NOMO-1 (cell line): ENCODE measurements at regions not wholly inside any gene's neighbourhood (a gene's known extent, or its start where the extent isn't known, plus 50 kb on each side); places are given as distances from the start of the nearest gene placed in this dataset.

Experiments
- DNase-seq, 2 experiments: peaks; one replicate each; lab custom pipeline; 2025; ENCODE audit not compliant: unreplicated experiment in 2 of 2; lab: John Stamatoyannopoulos, UW

DNA sequence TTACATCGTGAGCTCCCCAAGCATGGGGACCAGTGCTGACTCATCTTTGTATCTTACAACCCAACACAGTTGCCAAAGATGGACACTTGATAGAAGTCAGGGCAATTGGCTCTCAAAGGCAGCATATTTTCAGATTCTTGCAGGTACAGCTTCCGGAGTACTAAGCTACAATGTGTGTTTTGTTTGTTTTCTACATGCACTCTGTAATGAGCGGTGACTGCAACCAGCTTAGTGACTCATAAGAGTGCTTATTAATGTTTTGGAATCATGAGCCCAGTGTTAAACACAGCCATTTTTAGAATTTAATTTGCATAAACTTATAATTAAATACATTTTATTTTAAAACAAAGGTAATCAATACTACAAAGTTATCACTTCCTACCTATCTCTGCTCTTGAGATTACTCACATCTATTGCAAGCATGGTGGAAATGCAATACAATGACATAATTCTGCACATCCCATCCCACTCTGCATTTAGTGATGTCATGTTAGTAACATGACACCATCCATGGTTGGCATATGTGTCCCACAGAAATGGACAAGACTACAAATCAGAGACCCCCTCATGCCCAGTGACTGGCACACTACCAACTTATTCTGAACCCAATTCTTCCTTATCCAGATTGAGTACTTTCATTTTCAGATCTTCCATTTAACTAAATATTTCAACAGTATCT is 399.8 kb upstream of the ST6GAL2 start:
- no peak for DNase-seq

DNA sequence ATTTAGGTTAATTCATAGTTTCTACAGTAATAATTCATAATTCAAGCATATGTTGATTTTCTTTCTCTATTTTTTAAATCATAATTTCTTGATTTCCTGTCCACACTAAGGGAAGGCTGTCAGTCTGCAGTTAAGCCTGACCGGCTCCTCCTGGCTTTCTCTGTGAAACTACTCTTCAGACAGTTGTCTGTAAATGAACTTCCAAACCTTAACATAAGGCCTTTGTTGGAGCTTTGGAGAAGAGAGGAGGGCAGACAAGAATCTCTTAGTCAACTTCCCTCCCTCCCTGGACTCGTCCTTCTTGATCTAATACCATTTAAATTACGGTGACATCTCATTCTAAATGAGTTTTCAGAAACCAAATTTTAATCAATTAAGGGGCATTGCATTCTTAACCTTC is 404.1 kb upstream of the ST6GAL2 start:
- DNase-seq, result no peak

DNA sequence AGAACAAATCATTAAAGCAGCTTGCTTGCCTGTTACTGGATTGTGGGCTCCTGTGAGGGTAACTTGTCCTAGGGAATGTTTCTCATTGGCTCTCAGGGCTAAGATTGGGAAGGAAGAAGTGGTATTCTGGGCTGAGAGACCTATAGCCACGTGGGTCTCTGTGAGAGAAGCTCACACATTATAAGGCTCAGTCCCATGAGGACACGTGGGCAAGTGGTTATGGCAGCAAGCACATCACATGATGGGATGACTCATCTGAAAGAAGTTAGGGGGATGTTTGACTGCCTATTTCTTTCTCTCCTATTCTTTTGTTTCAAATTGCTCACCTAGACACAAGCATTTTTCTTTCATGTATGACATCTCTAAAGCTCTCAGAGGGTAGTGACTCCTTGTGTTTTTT is 418.0 kb upstream of the ST6GAL2 start:
- no peak for DNase-seq

DNA sequence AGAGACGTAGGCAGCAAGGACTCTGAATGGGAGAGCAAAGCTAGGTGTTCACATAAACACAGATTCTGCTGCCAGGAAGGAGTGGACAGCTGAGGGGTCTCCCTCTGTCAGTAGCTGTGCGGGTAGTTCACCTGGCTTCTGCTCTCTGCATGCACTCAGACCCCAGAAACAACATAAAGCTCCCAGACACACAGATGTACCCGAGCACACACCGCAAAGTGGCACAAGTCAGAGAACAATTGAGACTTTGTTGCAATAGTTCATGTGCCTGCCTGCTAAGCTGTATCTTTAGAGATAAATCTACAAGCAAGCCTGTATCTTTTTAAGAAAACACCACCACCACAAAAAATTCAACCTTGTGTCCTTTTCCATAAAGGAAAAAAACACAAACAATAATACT is 420.0 kb upstream of the ST6GAL2 start:
- no peak for DNase-seq

DNA sequence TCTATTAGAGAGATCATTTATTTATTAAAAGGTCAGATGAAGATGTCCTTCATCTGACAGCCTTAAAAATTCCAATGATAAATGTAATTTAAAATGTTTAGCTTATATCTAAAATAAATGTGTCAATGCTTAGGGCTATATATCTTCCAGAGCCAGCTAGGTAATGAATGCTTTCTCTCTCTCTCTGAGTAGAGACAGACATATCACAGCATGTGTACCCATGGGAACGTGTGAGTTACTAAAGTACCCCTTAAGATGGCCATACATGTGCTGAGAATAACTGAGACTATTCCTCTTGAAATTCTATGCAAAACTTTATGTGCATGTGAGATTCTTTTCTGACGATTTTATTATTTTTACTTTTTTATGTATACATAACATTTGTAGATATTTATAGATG is 420.9 kb upstream of the ST6GAL2 start:
- no peak for DNase-seq

DNA sequence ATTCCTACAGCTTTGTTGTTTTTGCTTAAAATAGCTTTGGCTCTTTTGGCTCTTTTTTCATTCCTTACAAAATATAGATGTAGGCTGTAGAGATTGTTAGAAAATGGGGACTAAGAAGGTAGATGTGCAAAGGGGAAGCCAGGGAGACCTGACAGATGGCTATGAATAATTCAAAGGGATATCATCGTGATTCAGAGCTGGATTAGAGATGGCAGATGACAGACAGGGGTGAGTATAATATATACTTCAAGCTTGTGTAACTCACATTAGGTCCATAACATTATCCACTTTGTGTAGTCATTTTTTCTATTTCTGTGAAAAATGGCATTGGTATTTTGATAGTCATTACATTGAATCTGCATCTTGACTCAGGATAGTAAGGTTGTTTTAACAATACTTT is 422.9 kb upstream of the ST6GAL2 start:
- DNase-seq, result no peak

DNA sequence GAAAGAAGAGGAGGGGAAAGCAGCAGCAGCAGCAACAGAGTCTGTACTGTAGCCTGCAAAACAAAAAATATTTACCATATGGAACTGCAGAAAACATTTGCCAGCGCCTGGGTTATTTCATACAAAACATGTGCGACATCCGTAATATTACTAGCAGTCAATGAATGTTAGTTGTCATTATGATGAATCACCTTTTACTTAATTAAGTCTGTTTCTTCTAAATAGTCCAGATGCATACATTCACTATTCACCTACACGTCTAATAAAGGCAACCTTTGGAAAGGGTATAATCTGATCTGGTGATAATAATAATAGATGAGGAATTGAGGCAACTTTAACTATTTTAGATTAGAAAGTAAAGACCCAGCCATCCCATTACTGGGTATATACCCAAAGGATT is 426.3 kb upstream of the ST6GAL2 start:
- DNase-seq, result no peak

DNA sequence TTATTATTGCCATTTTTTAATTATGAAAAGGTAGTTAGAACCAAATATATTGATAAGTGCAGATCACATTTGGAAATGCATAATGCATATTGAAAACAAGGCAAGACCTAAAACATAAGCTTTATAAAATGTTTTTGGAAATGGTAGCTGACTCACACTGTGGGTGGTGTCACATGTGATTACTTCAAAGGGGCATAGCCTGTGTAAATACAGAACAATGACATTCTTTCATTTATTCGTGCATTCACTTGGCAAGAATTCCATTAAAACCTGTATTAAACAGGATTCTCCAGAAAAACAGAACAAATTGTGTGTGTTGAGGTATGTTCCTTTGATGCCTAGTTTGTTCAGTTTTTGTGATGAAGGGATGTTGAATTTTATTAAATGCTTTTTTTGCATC is 427.3 kb upstream of the ST6GAL2 start:
- DNase-seq, result no peak

DNA sequence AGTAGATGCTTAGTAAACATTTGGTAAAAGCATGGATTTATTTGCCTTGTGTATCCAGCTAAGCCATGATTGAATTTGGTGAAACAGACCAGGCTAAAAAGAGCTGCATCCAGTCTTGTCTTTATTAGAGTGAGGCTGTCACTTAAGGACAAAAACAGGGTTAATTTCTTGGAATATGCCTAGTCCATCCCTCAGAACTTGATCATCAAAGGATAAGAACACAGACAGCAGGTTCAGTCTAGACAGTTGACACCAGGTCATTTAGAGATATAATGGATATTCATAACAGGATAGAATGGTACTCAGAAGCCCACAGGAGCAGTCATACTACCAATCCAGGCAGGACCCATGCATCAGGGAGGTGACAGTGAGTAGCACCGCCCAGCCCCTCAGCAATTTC is 434.9 kb upstream of the ST6GAL2 start:
- DNase-seq, result no peak

DNA sequence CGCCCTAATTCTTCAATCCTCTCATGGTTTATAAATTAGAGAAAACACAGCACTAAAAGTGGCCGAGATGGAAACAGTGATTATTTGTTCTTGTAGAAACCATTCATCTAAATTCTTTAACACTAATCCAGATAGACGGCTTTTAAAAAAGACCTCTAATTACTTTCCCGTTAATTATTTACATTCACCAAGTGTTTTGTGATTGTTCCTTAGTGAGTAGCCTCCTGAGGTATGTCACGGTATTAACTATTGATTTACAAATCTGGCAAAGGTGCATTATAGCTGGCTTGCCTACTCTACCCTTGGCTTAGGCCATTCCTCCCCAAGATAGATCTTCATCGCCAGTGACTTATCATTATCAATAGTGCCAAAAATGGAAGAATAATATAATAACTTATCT is 436.4 kb upstream of the ST6GAL2 start:
- no peak for DNase-seq

DNA sequence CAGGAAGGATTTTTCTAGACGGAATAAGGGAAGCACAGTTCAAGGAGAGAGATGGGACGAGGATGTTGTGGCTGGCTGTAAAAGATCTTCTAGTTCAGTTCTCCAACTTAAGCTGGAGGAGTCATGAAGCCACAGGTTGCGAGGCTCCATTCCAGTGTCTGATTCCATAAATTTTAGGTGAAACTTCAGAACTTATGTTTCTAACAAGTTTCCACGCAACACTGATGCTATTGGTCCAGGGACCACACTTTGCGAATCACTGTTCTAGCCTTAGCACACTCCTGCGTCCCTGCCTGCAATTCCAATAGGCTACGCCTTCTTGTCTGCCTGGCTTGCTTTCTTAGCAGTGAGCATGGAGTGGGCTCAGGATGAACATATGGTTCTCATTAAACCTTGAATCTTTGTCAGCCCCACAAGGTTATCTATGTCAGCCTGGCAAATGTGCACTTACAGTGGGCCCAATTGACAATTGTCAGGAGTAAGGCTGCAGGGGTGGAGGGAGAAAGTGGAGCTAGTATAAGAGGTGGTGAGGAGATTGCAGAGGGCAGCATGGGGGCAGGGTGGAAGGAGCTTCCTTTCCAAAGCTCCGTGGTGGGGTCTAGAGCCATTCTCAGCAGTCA is 438.1 kb upstream of the ST6GAL2 start:
- DNase-seq, result no peak

DNA sequence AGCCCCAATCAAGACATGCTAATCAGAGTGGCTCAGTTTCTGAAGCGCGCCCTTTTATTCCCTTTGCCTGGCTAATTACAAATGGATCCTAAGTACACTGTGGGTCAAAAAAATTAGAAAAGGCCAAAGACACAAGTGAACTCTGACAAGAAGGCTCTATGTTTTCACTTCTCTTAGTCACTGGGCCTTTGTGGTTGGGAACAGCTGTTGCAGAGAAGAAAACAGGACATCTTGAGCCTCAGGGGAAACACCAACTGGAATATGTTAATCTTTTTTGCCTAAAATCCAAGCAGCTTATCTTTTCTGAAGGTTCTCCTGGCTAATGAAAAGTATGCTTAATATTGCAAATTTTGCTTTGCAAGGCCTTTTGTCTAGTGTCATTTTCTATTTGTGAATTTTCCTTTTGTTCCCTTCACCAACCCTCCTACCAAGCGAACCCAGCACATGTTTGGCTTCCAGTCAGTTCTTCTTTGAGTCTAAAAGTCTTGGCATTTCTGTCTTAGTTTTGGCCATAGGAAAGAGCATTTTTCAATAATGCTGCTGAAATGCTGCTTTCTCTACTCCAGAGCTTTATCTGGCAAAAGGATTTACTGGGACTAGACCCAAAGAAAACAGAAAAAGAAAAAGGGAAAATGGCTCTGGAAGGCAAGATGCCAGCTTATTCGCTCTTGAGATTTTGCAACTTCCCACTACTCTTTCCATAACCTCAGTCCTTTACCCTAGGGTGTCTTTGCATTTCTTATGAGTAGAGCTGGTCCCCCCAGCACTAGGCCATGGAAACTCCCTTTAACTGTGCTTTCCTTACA is 440.2 kb upstream of the ST6GAL2 start:
- no peak for DNase-seq

DNA sequence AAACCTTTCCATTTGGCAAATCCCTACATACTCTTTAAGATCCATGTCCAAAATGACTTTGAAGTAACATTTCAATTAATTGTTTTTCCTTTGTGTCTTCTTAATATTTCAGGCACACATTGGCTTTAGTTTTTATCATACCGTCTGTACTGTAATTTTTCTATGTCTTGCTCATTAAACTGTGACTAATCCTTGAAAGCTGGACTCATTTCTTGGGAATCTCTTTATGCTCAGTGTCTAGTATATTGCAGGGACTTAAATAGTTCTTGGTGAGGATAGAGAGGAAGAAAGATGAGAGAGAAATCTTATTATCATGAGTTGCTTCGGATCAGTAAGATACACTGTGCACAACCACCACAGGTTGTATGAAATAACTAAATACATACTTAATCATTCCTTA is 448.3 kb upstream of the ST6GAL2 start:
- no peak for DNase-seq

DNA sequence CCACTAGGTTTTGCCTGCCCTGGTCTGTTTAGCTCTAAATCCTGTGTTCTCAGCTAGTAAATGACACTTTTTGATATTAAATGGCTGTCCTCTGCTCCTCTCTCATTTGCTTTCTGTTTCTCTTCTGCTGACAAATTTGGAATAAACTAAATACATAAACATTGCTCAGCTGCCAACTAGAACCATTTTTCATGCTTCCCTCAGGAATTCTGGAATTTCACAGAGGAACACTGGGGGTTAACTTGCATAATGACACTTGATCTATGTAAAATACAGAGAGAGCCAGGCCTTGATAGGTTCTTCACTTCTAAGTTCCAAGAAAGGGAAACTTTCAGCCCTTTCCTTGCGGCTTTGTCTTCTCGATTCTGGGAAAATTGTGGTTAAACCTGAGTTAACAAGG is 450.6 kb upstream of the ST6GAL2 start:
- no peak for DNase-seq

DNA sequence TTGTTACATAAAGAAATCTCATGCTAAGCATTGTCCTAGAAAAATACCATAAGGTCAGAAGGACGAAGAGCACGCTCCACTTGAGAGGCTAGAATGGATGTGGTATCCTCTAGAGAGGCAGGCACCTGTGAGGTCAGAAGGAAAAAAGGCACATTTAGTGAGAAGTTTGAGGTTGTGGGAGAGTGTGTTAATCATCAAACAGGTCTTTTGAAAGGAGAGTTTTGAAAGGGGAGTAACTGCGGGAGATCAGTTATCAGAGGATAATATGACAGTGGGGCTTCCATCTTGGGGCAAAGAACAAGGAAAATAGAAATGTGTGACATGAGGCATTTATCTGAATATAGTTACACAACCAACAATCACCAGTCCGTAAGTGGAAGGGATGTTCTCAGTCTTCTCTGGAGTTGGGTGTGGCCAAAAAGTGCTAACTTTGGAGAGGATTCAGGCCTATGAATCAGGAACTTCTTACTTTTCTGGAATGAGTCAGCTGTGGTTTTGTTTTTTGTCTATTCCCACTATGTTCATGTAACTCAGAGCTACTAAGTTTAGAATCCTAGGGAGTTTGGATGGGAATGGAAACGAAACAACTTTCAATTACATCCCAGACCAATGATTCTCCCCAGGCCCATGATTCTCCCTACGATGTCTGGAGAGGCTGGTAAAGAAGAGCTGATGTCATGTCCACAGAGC is 451.4 kb upstream of the ST6GAL2 start:
- no peak for DNase-seq

DNA sequence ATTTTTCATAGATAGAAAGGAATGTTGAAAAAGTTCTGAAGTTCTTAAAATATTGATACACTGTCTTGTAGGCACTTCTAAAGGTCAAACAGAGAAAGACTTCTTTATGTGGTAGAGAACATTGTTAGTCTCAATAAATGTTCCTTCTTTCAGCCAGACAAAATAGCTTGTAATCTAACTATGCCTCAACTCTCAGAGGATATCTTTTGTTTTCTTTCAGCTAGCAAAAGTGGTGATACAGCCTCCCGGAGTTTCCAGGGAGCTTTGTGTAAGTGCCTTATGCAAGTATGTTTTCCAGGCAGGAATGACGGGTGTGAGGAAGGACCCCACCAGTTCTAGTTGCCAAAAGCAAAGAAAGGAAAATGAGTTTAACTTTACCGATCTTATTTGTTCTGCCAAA is 452.1 kb upstream of the ST6GAL2 start:
- DNase-seq, result no peak

DNA sequence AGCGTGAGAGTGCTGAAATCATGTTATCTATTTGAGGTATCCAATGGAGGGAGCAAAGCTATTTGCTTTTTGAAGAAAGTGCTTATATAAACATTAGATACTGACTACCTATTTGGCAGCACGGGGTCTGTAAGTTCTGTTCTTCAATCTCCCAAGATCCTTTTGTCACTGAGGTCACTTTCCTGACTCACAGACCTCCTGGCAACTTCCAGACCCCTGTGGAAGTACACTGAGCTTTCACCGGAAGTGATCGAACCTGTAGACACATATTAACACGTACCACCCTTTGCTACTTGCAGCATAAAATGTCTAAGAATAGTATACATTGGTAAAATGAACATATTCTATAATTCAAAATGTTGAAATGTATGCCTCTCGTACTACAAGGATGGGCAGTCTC is 452.6 kb upstream of the ST6GAL2 start:
- DNase-seq, result no peak

DNA sequence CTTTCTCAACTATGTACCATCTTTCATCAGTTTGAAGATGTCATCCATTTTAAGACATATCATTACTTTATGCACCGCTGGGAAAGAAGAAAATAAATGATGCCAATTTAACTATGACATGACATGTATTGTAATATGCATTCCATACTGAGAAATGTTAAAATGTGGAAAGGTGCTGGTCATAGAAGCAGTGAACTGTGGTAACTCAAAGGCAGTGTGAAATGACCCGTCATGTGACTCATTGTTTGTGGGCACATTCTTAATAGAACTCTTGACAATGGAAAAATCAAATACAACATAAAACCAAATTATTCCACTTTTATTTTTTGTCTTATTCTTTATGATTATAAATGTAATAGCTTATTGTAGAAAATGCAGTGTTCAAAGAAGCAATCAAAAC is 455.0 kb upstream of the ST6GAL2 start:
- DNase-seq, result no peak

DNA sequence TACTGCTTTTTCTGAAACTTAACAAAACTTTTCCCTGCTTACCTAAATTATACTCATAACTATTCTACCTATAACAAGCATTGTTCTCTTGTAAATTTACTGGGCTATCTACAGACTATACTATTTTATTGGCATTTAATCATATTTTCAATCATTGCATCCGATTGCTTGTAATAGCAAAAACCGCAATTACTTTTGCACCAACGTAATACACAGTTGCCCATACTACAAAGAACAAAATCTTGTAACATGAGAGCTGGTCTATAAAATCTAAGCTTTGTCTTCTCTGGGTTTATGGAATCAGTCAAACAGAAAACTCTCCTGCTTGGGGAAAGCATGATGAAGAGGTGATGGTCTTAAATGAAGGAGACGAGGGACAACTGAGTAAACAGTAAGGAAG is 463.4 kb upstream of the ST6GAL2 start:
- DNase-seq, result no peak

DNA sequence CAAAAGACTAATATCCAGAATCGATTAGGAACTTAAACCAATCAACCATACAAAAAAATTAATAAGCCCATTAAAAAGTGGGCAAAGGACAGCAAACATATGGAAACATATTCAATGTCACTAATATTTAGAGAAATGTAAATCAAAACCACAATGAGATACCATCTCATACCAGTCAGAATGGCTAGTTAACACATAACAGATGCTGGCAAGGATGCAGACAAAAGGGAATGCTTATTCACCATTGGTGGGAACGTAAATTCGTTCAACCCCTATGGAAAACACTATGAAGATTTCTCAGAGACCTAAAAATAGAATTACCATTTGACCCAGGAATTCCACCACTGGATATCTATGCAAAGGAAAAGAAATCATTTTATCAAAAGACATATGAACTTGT is 468.2 kb upstream of the ST6GAL2 start:
- no peak for DNase-seq

DNA sequence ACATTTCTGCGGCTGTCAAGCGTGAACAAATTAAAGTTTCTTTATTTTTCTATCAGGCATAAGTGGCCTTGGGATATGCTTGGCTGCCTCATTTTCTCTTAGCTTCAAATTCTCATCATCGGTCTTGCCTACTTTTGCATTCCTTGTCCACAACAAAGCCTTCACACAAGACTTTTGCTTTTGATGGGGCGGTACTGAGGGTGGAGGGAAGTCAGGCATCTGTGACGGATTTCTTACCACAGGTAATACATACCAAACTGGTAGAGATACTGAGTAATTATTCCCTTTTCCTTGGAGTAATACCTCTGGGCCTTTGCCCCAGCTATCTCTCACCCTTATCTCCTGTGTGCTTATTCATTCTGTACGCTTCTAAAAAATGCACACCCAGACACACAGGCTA is 468.3 kb upstream of the RGPD4 start:
- DNase-seq, result no peak

DNA sequence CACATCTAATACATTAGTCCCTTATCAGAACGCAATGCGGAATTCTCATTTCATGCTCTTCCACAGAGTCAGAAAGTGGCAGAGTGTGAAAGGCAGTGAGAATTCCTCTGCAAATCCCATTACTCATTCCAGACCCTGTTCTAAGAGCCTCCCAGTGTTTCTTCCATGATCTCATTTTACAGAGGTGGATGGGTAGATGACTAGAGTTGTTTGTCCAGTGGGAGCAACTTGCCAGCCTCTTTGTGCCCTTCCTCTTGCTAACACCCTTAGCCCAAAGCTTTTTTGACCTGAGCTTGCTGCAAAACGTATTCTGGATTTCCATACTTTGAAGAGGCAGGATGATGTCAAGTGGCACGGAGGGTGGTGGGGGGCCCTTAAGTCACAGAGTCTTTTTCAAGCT is 467.7 kb upstream of the RGPD4 start:
- DNase-seq, result no peak
